ENCODE measurements at regions not wholly inside any gene's neighbourhood (a gene's known extent, or its start where the extent isn't known, plus 50 kb on each side); places are given as distances from the start of the nearest gene placed in this dataset.
"Not testable (repeated sequence)": the region's sequence is repeated elsewhere in the genome, so short reads cannot be mapped to it uniquely, and the experiment has no call there.

DNA sequence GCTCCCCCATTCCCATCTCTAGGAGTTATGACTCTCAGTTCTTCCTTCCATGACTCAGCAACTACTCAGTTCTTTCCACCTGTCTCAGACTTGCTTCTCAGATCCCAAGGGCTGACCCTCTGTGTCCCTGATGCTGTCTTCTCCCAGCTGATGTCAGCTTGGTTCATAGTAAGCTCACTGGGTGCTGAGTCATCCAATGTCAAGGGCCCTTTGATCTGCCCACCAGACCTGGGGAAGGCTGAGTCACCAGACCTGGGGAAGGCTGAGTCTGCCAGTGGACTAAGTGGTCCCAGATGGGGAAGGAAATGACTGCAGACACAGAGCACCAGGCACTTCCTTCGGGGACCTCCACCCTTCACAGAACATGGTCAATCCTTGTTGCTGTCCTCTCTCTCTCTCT lies 76.1 kb upstream of the ZEB1 start:
- no peaks in the 10 kb centered on the region for H3K36me3 ChIP-seq (replicated peaks in 1 of 2)
- H3K4me3 ChIP-seq, result no peak overlapping the region
- intact Hi-C loops (cut with DNase I), result no loop called here
- no peaks in the 10 kb centered on the region for H3K27me3 ChIP-seq
- H3K9me3 ChIP-seq (replicated peaks in 1 of 3), result no peaks in the 10 kb centered on the region
- DNase-seq, result peak in 5 of 7 donors; percentile 11 to 25 (median 22)
- TF ChIP-seq POLR2A (IDR thresholded peaks at IDR 0.05) (no peak), CTCF (IDR thresholded peaks at IDR 0.05) (no peak)
- 20 to 75% (median 65%) methylated on average over 1 of the region's 1 CpG for WGBS, 4 donors
- no peaks in the 10 kb centered on the region for H3K4me1 ChIP-seq (replicated peaks in 1 of 2)
- H3K27ac ChIP-seq, result no peak overlapping the region

GRCh38 chr10:31251118-31251517 lies 67.9 kb upstream of the ZEB1 start:
- intact Hi-C loops (cut with DNase I); H3K4me3 ChIP-seq; H3K36me3 ChIP-seq (replicated peaks in 1 of 2); H3K27ac ChIP-seq; H3K9me3 ChIP-seq (replicated peaks in 1 of 3); H3K4me1 ChIP-seq (replicated peaks in 1 of 2); H3K27me3 ChIP-seq; DNase-seq: not testable (repeated sequence)
- 70 to 98% (median 90%) methylated on average over 2 to 4 of the region's 4 CpGs for WGBS, 4 donors

DNA sequence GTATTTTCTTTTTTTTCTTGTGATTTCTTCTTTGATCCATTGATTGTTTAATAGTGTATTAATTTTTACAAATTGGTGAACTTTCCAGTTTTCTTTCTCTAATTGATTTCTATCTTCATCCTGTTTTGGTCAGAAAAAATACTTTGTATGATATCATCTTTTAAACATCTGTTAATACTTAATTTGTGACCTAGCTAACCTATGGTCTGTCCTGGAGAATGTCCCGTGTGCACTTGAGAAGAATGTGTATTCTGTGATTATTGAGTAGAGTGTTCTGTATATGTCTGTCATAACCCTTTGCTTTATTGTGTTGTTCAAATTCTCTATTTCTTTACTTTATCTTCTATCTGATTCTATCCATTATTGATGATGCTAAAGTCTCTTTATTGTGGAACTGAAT lies 65.8 kb upstream of the ZEB1 start:
- Histone ChIP-seq H3K36me3 (replicated peaks in 1 of 2) (no peaks in the 10 kb centered on the region), H3K4me1 (replicated peaks in 1 of 2) (no peaks in the 10 kb centered on the region), H3K9me3 (replicated peaks in 1 of 3) (no peaks in the 10 kb centered on the region), H3K4me3 (no peak overlapping the region), H3K27me3 (peaks cover 4% of the 10 kb centered on the region), H3K27ac (no peak overlapping the region)
- intact Hi-C loops (cut with DNase I), result no loop called here
- WGBS, 4 donors, result 46 to 55% (median 50%) methylated on average over 1 of the region's 1 CpG
- no peak for DNase-seq
- TF ChIP-seq POLR2A (IDR thresholded peaks at IDR 0.05) (no peak), CTCF (IDR thresholded peaks at IDR 0.05) (no peak)

DNA sequence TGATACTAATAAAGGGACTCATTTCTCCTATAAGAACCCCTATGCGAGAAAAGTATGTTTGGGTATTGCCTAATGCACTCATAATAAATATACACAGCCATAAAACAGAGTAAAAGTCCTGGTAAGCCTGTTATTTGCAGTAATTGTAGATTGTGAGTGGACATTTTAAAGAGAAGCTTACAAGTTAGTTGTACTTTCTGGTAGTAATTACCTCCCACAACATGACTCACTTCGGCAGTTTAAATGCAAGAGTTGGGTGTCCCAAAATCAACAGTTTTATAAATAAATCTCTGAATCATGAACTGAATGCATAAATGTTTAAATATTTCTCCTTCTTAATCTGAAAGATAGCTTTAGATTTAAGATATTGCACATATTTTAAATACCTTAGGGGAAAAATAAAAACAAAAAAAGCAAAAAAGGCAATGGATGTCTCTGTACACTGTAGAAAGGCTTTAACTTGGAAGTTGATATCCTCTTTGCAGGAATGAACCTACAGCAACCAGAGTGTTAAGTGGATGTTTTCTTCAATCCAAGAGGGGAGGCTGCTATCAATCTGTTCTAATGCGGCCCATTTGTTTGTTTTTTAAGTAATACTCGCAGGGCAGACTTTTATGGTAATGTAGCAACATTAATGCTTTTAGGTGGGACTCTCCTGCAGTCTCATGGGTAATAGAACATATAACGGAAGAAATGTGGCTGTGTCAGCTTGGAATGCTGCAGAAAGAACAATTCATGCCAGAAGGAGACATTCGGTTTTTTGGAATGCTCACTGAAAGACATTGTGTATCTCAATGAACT lies 57.3 kb upstream of the ZEB1 start:
- no peak for TF ChIP-seq CTCF (IDR thresholded peaks at IDR 0.05)
- WGBS, 4 donors, result 59 to 73% (median 65%) methylated on average over 6 of the region's 6 CpGs

GRCh38 chr10:31262672-31263071 lies 56.3 kb upstream of the ZEB1 start:
- peaks cover 0 to 10% of the 10 kb centered on the region in 2 donors for H3K4me1 ChIP-seq (replicated peaks in 1 of 2)
- H3K36me3 ChIP-seq (replicated peaks in 1 of 2), result no peaks in the 10 kb centered on the region
- intact Hi-C loops (cut with DNase I), result no loop called here
- 21 to 39% (median 32%) methylated on average over 2 of the region's 2 CpGs for WGBS, 4 donors
- H3K4me3 ChIP-seq, result no peak overlapping the region
- TF ChIP-seq POLR2A (IDR thresholded peaks at IDR 0.05), result no peak
- no peak for TF ChIP-seq CTCF (IDR thresholded peaks at IDR 0.05)
- no peak overlapping the region for H3K27ac ChIP-seq
- peaks cover 7% of the 10 kb centered on the region for H3K27me3 ChIP-seq
- H3K9me3 ChIP-seq (replicated peaks in 1 of 3), result no peaks in the 10 kb centered on the region
- peak; percentile 34 to 73 (median 43) for DNase-seq

More for the DNA sequence above, 57.3 kb upstream of the ZEB1 start:
- intact Hi-C loops (cut with DNase I), result no loop called here
- Histone ChIP-seq H3K27ac (no peak overlapping the region), H3K27me3 (peaks cover 7% of the 10 kb centered on the region), H3K9me3 (replicated peaks in 1 of 3) (no peaks in the 10 kb centered on the region), H3K4me1 (replicated peaks in 1 of 2) (peaks cover 0 to 10% of the 10 kb centered on the region in 2 donors), H3K4me3 (no peak overlapping the region), H3K36me3 (replicated peaks in 1 of 2) (no peaks in the 10 kb centered on the region)
- DNase-seq, result no peak

Measured in adrenal gland (tissue), 9 donors.